ENCODE measurements at regions not wholly inside any gene's neighbourhood (a gene's known extent, or its start where the extent isn't known, plus 50 kb on each side); places are given as distances from the start of the nearest gene placed in this dataset.

DNA sequence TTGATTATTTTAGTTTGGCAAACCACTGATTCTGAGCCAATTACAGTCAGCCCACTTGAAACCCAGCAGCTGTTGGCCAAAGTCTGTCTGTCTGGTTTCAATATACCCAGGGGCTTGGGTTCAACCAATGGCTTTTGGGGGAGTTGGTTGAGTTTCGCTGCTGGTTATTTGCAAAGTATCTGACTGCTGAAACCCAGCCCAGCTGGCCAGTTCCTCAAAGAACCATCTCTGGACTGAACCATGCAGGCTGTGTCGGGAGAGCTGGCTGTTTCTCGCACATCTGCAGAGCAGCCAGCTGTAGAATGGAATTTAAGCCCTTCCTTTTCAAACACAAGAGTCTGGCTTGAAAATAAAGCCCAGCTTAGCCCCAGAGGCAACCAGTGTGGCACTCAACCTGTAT, 66.0 kb upstream of the PAX7 start:
- TF ChIP-seq BACH1 (IDR thresholded peaks at IDR 0.05; ENCODE audit: low read length) (no peak), EZH2 (IDR thresholded peaks at IDR 0.05; ENCODE audit: low read depth, low read length, severe bottlenecking) (no peak), GTF2F1 (IDR thresholded peaks at IDR 0.05; ENCODE audit: borderline replicate concordance, low read depth, low read length) (no peak), HDAC6 (IDR thresholded peaks at IDR 0.05; ENCODE audit: low read depth, low read length) (no peak), KDM5A (IDR thresholded peaks at IDR 0.05; ENCODE audit: low read length) (no peak), CBX5 (IDR thresholded peaks at IDR 0.05; ENCODE audit: low read depth, low read length) (no peak), YY1 (IDR thresholded peaks at IDR 0.05; ENCODE audit: low read depth, low read length) (no peak)
- TF ChIP-seq, protein P1, sequence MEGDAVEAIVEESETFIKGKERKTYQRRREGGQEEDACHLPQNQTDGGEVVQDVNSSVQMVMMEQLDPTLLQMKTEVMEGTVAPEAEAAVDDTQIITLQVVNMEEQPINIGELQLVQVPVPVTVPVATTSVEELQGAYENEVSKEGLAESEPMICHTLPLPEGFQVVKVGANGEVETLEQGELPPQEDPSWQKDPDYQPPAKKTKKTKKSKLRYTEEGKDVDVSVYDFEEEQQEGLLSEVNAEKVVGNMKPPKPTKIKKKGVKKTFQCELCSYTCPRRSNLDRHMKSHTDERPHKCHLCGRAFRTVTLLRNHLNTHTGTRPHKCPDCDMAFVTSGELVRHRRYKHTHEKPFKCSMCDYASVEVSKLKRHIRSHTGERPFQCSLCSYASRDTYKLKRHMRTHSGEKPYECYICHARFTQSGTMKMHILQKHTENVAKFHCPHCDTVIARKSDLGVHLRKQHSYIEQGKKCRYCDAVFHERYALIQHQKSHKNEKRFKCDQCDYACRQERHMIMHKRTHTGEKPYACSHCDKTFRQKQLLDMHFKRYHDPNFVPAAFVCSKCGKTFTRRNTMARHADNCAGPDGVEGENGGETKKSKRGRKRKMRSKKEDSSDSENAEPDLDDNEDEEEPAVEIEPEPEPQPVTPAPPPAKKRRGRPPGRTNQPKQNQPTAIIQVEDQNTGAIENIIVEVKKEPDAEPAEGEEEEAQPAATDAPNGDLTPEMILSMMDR (IDR thresholded peaks at IDR 0.05; ENCODE audit: control extremely low read depth in 1 of 3, insufficient read depth in 1 of 3, low read depth in 1 of 3, low read length in 3 of 3) = no peak
